ENCODE measurements at regions not wholly inside any gene's neighbourhood (a gene's known extent, or its start where the extent isn't known, plus 50 kb on each side); places are given as distances from the start of the nearest gene placed in this dataset.

GRCh38 chr14:106631879-106632278, 1105.5 kb downstream of the TMEM121 start:
- TF ChIP-seq POLR2A (IDR thresholded peaks at IDR 0.05): no peak
- TF ChIP-seq POLR2AphosphoS5 (IDR thresholded peaks at IDR 0.05; ENCODE audit: insufficient read depth in 1 of 2, low read depth in 1 of 2): no peak
- TF ChIP-seq, protein P1, sequence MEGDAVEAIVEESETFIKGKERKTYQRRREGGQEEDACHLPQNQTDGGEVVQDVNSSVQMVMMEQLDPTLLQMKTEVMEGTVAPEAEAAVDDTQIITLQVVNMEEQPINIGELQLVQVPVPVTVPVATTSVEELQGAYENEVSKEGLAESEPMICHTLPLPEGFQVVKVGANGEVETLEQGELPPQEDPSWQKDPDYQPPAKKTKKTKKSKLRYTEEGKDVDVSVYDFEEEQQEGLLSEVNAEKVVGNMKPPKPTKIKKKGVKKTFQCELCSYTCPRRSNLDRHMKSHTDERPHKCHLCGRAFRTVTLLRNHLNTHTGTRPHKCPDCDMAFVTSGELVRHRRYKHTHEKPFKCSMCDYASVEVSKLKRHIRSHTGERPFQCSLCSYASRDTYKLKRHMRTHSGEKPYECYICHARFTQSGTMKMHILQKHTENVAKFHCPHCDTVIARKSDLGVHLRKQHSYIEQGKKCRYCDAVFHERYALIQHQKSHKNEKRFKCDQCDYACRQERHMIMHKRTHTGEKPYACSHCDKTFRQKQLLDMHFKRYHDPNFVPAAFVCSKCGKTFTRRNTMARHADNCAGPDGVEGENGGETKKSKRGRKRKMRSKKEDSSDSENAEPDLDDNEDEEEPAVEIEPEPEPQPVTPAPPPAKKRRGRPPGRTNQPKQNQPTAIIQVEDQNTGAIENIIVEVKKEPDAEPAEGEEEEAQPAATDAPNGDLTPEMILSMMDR (IDR thresholded peaks at IDR 0.05): no peak
